Fibroblast of mammary gland (primary cell): ENCODE measurements at regions not wholly inside any gene's neighbourhood (a gene's known extent, or its start where the extent isn't known, plus 50 kb on each side); places are given as distances from the start of the nearest gene placed in this dataset.

Experiments used
- DNase-seq: peaks from one replicate; pipeline ENCODE4 v3.0.0-alpha.2; 2010; ENCODE audit warnings: low read depth
- H3K4me3 ChIP-seq: 2 replicates; pipeline ENCODE4 v1.5.1; 2011; ENCODE audit warnings: low read depth, mild to moderate bottlenecking, low read length, moderate library complexity; ENCODE audit not compliant: control insufficient read depth
- TF ChIP-seq, protein P1 (sequence below): conservative IDR thresholded peaks from 2 replicates; pipeline ENCODE4 v1.5.1; 2011; ENCODE audit warnings: low read depth, low read length, inconsistent platforms; ENCODE audit not compliant: control insufficient read depth, insufficient read depth

DNA sequence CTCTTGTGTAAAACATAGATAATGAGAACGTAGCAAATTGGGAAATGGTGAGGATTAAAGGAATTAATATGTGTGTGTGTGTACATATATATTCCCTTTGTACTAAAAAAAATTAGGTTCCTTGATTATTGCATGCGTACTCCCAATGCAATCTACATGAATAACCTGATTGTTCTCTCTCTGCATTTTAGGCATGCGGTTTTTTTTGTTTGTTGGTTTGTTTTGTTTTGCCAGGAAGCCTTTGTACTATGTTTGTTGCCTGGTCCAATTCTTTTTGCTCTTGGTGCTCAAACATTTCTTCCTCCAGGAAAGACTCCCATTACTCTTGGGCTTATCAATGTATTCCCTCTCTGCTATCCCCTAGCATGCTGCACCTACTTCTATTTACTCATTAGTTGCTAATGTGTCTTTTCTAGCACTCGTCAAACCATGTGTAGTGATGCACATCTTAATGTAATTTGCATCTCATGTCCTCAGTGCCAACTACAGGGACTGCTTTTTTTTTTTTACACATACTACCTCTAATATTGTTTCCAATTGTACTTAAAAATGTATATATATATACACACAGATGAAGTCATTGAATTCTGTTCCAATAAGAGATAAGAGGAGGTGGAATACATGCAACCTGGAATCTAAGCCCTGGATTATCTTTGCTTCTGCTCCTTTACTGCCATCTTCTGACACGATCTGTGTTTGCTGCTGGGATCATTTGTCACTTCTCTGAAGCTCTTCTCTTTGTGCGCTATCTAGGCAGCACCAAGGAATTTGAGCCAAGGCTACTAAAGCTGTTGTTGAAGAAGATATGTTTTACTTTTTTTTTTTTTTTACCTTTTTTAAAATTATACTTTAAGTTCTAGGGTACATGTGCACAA lies 197.2 kb upstream of the ANO3 start:
- TF ChIP-seq, protein P1, sequence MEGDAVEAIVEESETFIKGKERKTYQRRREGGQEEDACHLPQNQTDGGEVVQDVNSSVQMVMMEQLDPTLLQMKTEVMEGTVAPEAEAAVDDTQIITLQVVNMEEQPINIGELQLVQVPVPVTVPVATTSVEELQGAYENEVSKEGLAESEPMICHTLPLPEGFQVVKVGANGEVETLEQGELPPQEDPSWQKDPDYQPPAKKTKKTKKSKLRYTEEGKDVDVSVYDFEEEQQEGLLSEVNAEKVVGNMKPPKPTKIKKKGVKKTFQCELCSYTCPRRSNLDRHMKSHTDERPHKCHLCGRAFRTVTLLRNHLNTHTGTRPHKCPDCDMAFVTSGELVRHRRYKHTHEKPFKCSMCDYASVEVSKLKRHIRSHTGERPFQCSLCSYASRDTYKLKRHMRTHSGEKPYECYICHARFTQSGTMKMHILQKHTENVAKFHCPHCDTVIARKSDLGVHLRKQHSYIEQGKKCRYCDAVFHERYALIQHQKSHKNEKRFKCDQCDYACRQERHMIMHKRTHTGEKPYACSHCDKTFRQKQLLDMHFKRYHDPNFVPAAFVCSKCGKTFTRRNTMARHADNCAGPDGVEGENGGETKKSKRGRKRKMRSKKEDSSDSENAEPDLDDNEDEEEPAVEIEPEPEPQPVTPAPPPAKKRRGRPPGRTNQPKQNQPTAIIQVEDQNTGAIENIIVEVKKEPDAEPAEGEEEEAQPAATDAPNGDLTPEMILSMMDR = peak; percentile 33
- DNase-seq = peak; percentile 24
- no peak overlapping the region for H3K4me3 ChIP-seq

DNA sequence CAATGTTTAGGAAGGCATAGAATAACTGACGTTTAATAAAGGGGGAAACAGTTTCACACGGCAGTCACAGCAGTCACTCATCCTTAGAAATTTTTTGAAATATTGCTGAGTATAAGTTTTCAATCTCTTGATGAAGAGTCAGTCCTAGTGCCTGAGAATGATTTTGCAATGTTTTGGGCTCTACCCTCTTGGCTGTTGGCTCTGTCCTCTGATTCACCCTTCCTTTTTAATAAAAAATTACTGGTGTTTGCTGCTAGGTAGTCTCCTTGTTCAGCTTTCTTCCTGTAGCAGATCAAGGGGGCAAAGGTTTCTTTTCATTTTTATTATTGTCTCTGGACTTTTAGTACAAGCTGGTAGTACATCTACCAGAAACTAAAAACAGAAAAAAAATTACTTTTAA lies 194.3 kb upstream of the ANO3 start:
- DNase-seq = peak; percentile 6
- TF ChIP-seq, protein P1 = no peak
- H3K4me3 ChIP-seq = no peak overlapping the region

DNA sequence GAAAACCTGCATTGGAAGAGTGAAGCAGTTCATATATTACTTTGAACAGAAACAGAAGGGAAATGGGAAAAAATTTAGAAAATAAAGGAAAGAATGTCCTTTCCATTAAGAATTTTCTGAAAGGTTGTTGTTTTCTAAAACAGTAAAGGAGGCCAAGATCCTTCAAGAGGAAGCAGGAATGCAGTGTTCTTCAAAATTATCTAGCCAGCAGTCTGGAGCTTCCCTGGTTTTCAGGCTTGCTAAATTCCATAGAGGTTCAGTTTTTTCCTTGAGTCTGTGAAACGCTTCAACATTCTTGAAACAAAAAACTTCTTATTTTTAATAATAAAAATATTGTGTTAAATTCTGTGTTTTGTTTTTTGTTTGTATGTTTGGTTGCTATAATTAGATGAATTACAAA lies 189.0 kb upstream of the ANO3 start:
- TF ChIP-seq, protein P1 = no peak
- no peak for DNase-seq
- no peak overlapping the region for H3K4me3 ChIP-seq

DNA sequence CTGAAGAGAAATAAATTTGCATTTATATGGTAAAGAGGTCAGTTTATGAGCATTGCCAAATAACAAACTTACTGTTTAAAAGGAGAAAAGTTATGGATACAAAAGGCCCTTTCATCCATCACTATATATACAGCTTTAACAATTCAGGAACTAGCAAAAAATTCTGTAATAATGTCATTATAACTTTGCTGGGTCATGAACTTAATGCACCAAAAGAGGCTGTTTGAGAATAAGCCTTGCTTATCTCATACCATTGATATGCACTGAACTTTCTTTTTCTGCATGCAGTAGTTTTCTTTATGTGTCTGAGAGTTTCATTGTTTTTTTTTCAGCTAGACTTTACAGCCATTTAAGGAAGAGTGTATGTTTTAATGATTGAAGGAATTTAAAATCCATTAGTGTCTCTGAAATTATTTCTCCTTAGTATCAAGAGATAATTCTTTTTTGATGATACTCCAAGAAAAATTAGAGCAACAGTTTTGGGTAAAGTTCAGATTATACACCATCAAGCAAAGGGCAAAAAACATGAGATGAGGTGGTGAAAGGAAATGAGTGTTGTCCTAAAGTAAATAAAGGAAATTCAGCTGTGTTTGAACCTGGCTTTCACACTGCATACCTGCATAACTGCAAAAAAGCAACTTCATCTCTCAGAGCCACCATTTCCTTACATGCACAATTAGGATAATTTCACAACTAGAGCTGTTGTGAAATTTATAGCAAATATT lies 188.2 kb upstream of the ANO3 start:
- H3K4me3 ChIP-seq = no peak overlapping the region
- DNase-seq = no peak
- TF ChIP-seq, protein P1 = no peak

DNA sequence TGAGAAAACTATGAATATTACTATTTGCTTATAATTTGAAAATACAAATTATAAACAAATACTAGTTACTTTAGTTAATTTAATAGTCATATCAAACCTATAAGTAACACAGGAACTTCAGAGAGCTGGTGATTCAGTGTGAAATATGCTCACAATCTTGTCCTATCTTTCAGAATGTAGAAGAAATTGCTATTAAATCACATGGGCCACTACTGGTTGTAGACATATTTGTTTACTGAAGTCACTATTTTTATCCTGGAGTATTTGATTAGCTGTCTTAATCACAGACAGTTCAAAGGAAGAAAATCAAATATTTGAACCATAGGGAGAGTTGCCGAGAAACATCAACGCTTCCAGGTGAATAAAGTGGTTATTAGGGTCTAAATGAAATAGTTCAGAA lies 187.6 kb upstream of the ANO3 start:
- no peak for DNase-seq
- TF ChIP-seq, protein P1 = no peak
- H3K4me3 ChIP-seq = no peak overlapping the region

DNA sequence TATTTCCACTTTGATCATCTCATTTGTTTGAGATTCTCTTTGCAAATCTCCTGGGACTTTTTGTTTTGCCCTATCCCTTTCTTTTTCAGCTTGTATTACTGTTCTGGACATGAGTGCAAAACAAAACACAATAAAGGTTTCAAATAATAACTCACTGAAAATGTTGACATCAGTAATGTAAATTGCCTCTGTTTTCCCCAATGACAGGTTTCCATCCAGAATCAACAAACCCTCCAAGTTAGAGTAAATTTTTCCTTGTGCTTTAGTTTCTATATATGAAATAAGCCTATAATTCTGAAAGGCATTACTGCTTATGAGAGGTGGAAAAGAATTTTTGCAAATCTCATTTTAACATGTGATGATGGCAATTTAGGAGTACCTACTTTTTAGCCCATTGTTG lies 187.0 kb upstream of the ANO3 start:
- TF ChIP-seq, protein P1 = no peak
- no peak for DNase-seq
- no peak overlapping the region for H3K4me3 ChIP-seq
